Heart left ventricle (tissue), 16 donors: ENCODE measurements at regions not wholly inside any gene's neighbourhood (a gene's known extent, or its start where the extent isn't known, plus 50 kb on each side); places are given as distances from the start of the nearest gene placed in this dataset.

Experiments
- ATAC-seq, 4 donors: fragments of 200-7000 bp; cut with Tn5 transposase; one replicate each; pipeline ENCODE4 v1.9.1; 2020 to 2022; ENCODE audit warnings: moderate library complexity in 4 of 4, mild to moderate bottlenecking in 3 of 4, moderate number of reproducible peaks in 1 of 4
- DNase-seq, 5 donors: peaks; one replicate each; pipeline ENCODE4 v3.0.0-alpha.2; 2020
- H3K27ac ChIP-seq, 12 donors: fragments of 200-600 bp; sonication (generic) in 4 of 12; one replicate each; pipeline versions ENCODE4 v1.5.0 to v1.8.0; 2016 to 2022; ENCODE audit warnings: mild to moderate bottlenecking in 2 of 12
- H3K27me3 ChIP-seq, 9 donors: fragments of 200-600 bp; sonication (generic) in 2 of 9; one replicate each; pipeline versions ENCODE4 v1.5.1 to v1.8.0; 2016 to 2022; ENCODE audit warnings: mild to moderate bottlenecking in 3 of 9
- H3K36me3 ChIP-seq, 9 donors: fragments of 200-600 bp; sonication (generic) in 2 of 9; one replicate each; pipeline versions ENCODE4 v1.5.0 to v1.8.0; 2018 to 2022; ENCODE audit warnings: mild to moderate bottlenecking in 2 of 9
- H3K4me1 ChIP-seq, 12 donors: fragments of 200-600 bp; sonication (generic) in 4 of 12; one replicate each; pipeline versions ENCODE4 v1.5.0 to v1.8.0; 2016 to 2022; ENCODE audit warnings: mild to moderate bottlenecking in 3 of 12
- H3K4me3 ChIP-seq, 12 donors: fragments of 200-600 bp; sonication (generic) in 4 of 12; one replicate each; pipeline versions ENCODE4 v1.5.0 to v1.8.0; 2017 to 2022; ENCODE audit warnings: mild to moderate bottlenecking in 9 of 12, moderate library complexity in 4 of 12
- H3K9me3 ChIP-seq, 12 donors: fragments of 200-600 bp; sonication (generic) in 4 of 12; one replicate each; pipeline versions ENCODE4 v1.5.0 to v1.8.0; 2016 to 2022; ENCODE audit warnings: mild to moderate bottlenecking in 1 of 12
- CTCF ChIP-seq, 12 donors: fragments of 200-600 bp; sonication (generic) in 4 of 12; IDR thresholded peaks; one replicate each; pipeline versions ENCODE4 v1.5.0 to v1.8.0; 2018 to 2022; ENCODE audit warnings: antibody characterized with exemption in 12 of 12, mild to moderate bottlenecking in 5 of 12
- POLR2A ChIP-seq, 2 donors: fragments of 450-650 bp; IDR thresholded peaks; one replicate each; pipeline ENCODE4 v1.6.1; 2017; ENCODE audit warnings: antibody characterized with exemption in 2 of 2, mild to moderate bottlenecking in 2 of 2, moderate library complexity in 2 of 2
- WGBS, 4 donors: extraction: QIAGEN DNeasy Blood & Tissue Kit in 2 of 4; methylation state at CpG; one replicate each; pipeline versions ENCODE4 v1.1.5 to v1.1.7; 2013 to 2018; 5-methylcytosine and 5-hydroxymethylcytosine counted together
- intact Hi-C, 10 donors: fragments of 100-400 bp; cut with DNase I; formaldehyde crosslinking; loops; one replicate each; pipeline versions ENCODE4 v1.11.1 to v1.14.2; 2022
- donor health status: ischemic (EF 13 %, LVEDD 7.1; RV severe dilation, severe dysfunction).
- donor health status: healthy with polysubstance abuse.
- donor health status: DM: no; HTN: yes; CAD: no.
- donor health status: DM: no; HTN: no; CAD: no.
- donor health status: ischemic (EF 25% LVEDD 6.9; RV normal size, moderate dysfunction).
- donor health status: ischemic (EF 25% LVEDD 5.7; RV mildly dilated, moderate dysfunction).
- donor health status: healthy.
- donor health status: DM: yes; HTN: yes; CAD: no.
- donor health status: ischemic (EF 35%, LVEDD 5.7; RV mildly dilated, moderate dysfunction).
- donor health status: nonischemic (EF 11% LVEDD 7.7; RV severe dilation, severe dysfunction).
- donor health status: DM: yes; HTN: yes; CAD: no.
- donor health status: PGD.
- donor health status: ischemic (EF 29% LVEDD 5.4; RV normal size, mild dysfunction).
- donor health status: nonischemic (EF 23%, LVEDD 6.1; RV moderate dilation, normal function).

DNA sequence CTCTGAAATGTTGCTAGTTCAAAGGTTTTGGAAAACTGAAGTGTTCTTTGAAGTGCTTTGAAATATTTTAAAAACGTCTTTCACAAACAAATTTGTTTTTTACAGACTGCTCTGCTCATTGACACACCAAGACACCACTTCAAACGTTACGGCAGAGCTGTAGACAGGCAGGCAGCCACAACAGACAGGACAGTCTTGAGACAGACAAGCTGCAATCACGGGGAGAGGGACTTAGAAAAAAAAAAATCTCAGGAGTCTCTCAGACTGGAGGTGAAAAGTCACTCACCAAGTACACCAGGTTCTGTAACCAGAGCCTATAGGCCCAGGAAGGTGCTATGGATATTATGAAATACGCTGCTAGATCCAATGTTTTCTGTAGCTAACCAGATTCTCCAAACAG is 135.4 kb downstream of the ISL1 start:
- Histone ChIP-seq H3K4me1 (no peaks in the 10 kb centered on the region), H3K36me3 (no peaks in the 10 kb centered on the region), H3K27me3 (no peaks in the 10 kb centered on the region), H3K4me3 (no peak overlapping the region), H3K9me3 (no peaks in the 10 kb centered on the region), H3K27ac (no peak overlapping the region)
- intact Hi-C loops, result no loop called here
- no peak for DNase-seq
- 19 to 27% (median 22%) methylated on average over 5 of the region's 5 CpGs for WGBS, 4 donors
- TF ChIP-seq CTCF (IDR thresholded peaks at IDR 0.05), result no peak
- TF ChIP-seq POLR2A (IDR thresholded peaks at IDR 0.05), result no peak
- no peak for ATAC-seq

GRCh38 chr5:51521583-51521982 is 138.3 kb downstream of the ISL1 start:
- no peaks in the 10 kb centered on the region for H3K36me3 ChIP-seq
- H3K27me3 ChIP-seq, result no peaks in the 10 kb centered on the region
- WGBS, 4 donors, result 81 to 86% (median 83%) methylated on average over 5 of the region's 5 CpGs
- no peak overlapping the region for H3K4me3 ChIP-seq
- no peak overlapping the region for H3K27ac ChIP-seq
- intact Hi-C loops, result no loop called here
- no peak for TF ChIP-seq CTCF (IDR thresholded peaks at IDR 0.05)
- TF ChIP-seq POLR2A (IDR thresholded peaks at IDR 0.05), result no peak
- H3K9me3 ChIP-seq, result no peaks in the 10 kb centered on the region
- ATAC-seq (no peak), DNase-seq (no peak)
- H3K4me1 ChIP-seq, result no peaks in the 10 kb centered on the region

GRCh38 chr5:51539232-51539631 is 156.0 kb downstream of the ISL1 start:
- Histone ChIP-seq H3K36me3 (no peaks in the 10 kb centered on the region), H3K4me3 (no peak overlapping the region), H3K27ac (no peak overlapping the region), H3K9me3 (peaks cover 0 to 22% (median 6%) of the 10 kb centered on the region in 12 donors), H3K27me3 (no peaks in the 10 kb centered on the region), H3K4me1 (no peaks in the 10 kb centered on the region)
- no peak for DNase-seq
- no peak for ATAC-seq
- TF ChIP-seq POLR2A (IDR thresholded peaks at IDR 0.05), result no peak
- TF ChIP-seq CTCF (IDR thresholded peaks at IDR 0.05), result no peak
- 94 to 99% (median 95%) methylated on average over 2 of the region's 2 CpGs for WGBS, 4 donors
- intact Hi-C loops, result no loop called here

DNA sequence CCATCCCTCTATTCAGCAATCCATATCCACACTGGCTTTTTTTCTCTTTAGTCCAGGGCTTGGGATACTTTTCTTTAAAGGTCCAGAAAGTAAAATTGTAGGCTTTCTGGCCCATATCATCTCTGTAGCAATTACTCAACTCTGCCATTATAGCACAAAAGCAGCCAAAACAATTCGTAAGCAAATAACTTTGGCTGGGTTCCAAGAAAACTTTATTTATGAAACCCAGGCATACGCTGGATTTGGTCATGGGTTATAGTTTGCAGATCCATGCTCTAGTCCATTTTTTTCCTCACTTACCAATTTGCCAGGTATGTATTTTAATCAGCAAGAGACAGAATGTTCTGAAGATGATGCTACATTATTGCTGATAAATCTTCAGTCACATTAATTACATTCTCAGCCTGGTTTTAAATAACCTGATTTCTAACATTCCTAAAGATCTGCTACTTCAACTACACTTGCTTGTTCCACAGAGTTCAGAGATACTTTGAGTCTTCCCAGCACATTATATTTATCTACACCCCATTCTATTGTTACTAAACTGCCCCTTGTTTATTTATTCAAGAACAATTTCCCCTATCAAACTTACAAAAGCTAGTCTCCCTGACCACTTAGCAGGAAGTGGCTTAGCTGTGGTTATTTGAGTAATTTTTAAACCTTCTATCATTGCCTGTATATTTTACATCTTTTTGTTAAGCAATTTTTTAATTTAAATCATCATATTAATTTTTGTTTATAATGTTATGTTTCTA is 161.0 kb downstream of the ISL1 start:
- no peak overlapping the region for H3K4me3 ChIP-seq
- TF ChIP-seq CTCF (IDR thresholded peaks at IDR 0.05) (no peak), POLR2A (IDR thresholded peaks at IDR 0.05) (no peak)
- no peaks in the 10 kb centered on the region for H3K27me3 ChIP-seq
- H3K27ac ChIP-seq, result no peak overlapping the region
- peaks cover 0 to 7% (median 0%) of the 10 kb centered on the region in 12 donors for H3K9me3 ChIP-seq
- WGBS, 4 donors, result 22 to 59% (median 44%) methylated on average over 2 of the region's 2 CpGs
- intact Hi-C loops, result no loop called here
- ATAC-seq (no peak), DNase-seq (no peak)
- no peaks in the 10 kb centered on the region for H3K36me3 ChIP-seq
- H3K4me1 ChIP-seq, result no peaks in the 10 kb centered on the region
